ENCODE measurements at regions not wholly inside any gene's neighbourhood (a gene's known extent, or its start where the extent isn't known, plus 50 kb on each side); places are given as distances from the start of the nearest gene placed in this dataset.

- TF ChIP-seq CTCF (conservative IDR thresholded peaks at IDR 0.05; ENCODE audit: low read depth, low read length) = no peak
- TF ChIP-seq RAD21 (IDR thresholded peaks at IDR 0.05; ENCODE audit: low read length) = no peak
- no peak for TF ChIP-seq USF2 (IDR thresholded peaks at IDR 0.05; ENCODE audit: low read depth, low read length)
- TF ChIP-seq POLR2A (IDR thresholded peaks at IDR 0.05; ENCODE audit: low read depth, low read length) = no peak
- TF ChIP-seq RFX5 (IDR thresholded peaks at IDR 0.05; ENCODE audit: low read depth, low read length) = no peak
- TF ChIP-seq MAFK (IDR thresholded peaks at IDR 0.05; ENCODE audit: low read depth, low read length) = no peak
- TF ChIP-seq RCOR1 (IDR thresholded peaks at IDR 0.05; ENCODE audit: insufficient replicate concordance, low read length) = no peak
- TF ChIP-seq BHLHE40 (IDR thresholded peaks at IDR 0.05; ENCODE audit: low read depth, low read length) = no peak
- TF ChIP-seq MXI1 (IDR thresholded peaks at IDR 0.05; ENCODE audit: borderline replicate concordance, low read depth, low read length) = no peak
- no peak for TF ChIP-seq MAZ (IDR thresholded peaks at IDR 0.05; ENCODE audit: borderline replicate concordance, low read depth, low read length)
- no peak for TF ChIP-seq CHD1 (IDR thresholded peaks at IDR 0.05; ENCODE audit: low read depth, low read length)
Observed at GRCh38 chr7:21024485-21024867, 237.8 kb upstream of the SP8 start.
